GM19324 (cell line): ENCODE measurements at regions not wholly inside any gene's neighbourhood (a gene's known extent, or its start where the extent isn't known, plus 50 kb on each side); places are given as distances from the start of the nearest gene placed in this dataset.
"Not testable (repeated sequence)": the region's sequence is repeated elsewhere in the genome, so short reads cannot be mapped to it uniquely, and the experiment has no call there.

ENCODE experiments used
- ATAC-seq: cut with Tn5 transposase; IDR thresholded peaks from one replicate; pipeline ENCODE4 v1.9.1; 2021; ENCODE audit warnings: mild to moderate bottlenecking, moderate library complexity; ENCODE audit not compliant: unreplicated experiment, low FRiP score

- ATAC-seq = no peak
Measured at GRCh38 chr16:22675745-22676540, 138.0 kb upstream of the HS3ST2 start.

DNA sequence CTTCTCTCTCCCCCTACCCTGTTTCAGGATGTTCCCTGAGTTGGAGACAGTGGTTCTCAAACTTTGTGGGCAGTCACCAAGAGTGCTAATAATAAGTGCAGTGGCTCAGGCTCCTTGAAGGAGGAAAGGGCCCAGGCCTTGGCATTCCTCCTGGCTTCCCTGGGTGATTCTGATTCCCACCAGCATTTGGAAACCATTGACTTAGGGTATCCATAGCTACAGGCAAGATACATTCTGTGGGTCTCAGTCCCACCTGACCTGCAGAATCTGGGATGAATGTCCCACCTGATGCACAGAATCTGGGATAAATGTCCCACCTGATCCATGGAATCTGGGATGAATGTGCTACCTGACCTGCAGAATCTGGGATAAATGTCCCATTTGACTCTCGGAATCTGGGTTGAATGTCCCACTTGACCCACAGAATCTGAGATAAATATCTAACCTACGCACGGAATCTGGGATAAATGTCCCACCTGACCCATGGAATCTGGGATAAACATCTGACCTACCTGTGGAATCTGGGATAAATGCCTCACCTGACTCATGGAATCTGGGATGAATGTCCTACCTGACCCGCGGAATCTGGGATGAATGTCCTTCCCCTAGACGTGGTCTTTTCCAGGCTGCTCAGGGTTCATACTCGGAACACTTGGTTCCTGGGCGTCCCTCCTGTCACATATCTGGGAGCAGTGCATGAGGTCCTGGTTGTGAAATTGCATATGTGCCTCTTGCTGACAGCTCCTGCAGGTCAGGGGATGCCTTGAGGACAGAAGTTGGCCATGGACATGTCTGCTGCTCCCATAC, 136.7 kb upstream of the HS3ST2 start:
- ATAC-seq = no peak

GRCh38 chr16:22678311-22678710, 135.7 kb upstream of the HS3ST2 start:
- no peak for ATAC-seq

- no peak for ATAC-seq
Measured at GRCh38 chr16:22681554-22682291, 132.2 kb upstream of the HS3ST2 start.

GRCh38 chr16:22683258-22683657, 130.7 kb upstream of the HS3ST2 start:
- no peak for ATAC-seq

- ATAC-seq = no peak
Measured at GRCh38 chr16:22683730-22684573, 130.0 kb upstream of the HS3ST2 start.

DNA sequence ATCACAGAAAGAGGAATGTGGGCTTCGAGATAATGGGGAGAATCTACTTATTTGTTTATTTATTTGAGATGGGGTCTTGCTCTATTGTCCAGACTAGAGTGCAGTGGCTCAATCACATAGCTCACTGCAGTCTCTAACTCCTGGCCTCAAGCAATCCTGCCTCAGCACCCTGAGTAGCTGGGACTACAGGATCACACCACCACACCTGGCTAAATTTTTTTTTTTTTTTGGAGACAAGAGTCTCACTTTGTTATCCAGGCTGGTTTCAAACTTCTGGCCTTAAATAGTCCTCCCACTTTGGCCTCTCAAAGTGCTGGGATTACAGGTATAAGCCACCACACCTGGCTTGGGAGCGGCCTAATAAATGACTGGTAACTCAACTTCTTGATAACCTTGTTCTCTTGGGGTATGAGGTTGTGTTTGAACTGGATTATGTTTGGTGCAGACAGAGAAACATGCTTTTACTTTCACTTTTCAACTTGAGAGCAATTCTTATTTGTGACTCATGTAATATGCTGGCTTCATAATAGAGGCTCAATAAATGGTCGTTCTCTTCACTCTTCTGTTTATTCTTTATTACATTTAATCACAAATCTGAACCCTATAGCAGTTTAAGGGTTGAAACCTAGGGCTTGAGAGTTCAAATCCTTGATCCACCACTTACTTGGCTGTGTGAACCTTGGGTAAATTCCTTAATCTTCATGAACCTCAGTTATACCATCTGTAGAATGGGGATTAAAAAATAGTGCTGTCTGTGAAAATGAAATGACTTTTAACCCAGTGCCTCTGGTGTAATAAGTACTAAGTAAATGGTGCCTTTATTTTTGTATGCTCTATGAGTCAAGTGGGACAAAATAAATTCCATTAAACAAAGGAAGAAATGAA, 129.1 kb upstream of the HS3ST2 start:
- no peak for ATAC-seq

GRCh38 chr16:22685459-22685830, 128.5 kb upstream of the HS3ST2 start:
- ATAC-seq = no peak

DNA sequence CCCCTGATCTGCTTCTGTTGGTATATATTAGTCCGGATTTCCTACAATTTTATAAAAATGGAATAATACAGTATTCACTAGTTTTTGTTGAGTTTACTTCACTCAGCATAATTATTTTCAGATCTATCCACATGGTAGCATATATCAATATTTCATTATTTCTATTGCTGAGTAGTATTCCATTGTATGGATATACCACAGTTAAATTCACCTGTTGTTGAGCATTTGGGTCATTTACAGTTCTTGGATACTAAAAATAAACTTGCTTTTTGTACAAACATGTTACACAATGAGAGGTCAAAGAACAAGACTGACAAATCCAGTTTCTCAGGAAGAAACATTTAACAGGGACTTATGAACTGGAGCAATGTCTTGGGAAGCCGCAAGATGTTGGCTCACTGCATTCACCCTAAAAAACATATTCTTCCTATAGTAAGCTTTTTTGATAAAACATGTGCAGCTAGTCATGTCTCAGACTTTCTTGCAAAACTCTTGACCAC, 126.9 kb upstream of the HS3ST2 start:
- ATAC-seq = no peak

- no peak for ATAC-seq
Measured at GRCh38 chr16:22688463-22688862, 125.5 kb upstream of the HS3ST2 start.

DNA sequence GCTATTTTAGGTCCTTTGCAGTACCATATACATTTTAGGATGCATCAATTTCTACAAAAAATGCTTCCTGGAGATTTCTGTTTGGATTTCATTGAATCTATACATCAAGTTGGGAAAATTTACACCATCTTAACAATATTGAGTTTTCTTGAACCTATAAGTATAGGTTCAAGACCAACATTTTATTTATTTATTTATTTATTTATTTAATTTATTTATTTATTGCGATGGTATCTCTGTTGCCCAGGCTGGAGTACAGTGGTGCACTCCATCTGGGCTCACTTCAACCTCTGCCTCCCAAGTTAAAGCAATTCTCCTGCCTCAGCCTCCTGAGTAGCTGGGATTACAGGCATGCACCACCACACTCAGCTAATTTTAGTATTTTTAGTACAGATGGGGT, 125.0 kb upstream of the HS3ST2 start:
- ATAC-seq = no peak

GRCh38 chr16:22691335-22691734, 122.6 kb upstream of the HS3ST2 start:
- ATAC-seq = no peak

- ATAC-seq = no peak
Measured at GRCh38 chr16:22692034-22692433, 121.9 kb upstream of the HS3ST2 start.

DNA sequence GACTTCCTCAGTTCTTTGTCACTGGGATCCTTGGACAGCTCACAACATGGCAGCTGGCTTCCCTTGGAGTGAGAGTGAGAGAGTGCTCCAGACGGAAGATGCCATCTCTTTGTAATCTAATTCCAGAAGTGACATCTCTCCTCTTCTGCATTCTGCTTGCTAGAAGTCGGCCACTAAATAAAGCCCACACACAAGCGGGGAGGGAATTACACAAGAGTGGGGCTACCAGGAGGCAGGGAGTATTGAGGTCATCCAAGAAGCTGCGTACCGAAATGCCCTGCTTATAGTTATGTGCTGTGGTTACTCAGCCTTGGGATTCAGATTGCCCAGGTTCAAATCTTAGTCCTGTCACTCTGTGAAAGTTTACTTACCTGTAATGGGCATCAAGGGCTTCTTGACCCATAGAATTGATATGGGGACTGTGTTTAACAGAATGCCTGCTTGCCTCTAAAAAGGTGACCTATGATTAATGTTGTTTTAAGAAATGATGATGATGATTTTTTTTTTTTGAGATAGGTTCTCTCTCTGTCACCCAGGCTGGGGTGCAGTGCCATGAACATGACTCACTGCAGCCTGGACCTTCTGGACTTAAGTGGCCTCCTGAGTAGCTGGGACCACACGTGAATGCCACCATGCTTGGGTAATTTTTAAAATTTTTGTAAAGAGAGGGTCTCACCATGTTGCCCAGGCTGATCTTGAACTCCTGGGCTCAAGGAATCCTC, 120.9 kb upstream of the HS3ST2 start:
- no peak for ATAC-seq

DNA sequence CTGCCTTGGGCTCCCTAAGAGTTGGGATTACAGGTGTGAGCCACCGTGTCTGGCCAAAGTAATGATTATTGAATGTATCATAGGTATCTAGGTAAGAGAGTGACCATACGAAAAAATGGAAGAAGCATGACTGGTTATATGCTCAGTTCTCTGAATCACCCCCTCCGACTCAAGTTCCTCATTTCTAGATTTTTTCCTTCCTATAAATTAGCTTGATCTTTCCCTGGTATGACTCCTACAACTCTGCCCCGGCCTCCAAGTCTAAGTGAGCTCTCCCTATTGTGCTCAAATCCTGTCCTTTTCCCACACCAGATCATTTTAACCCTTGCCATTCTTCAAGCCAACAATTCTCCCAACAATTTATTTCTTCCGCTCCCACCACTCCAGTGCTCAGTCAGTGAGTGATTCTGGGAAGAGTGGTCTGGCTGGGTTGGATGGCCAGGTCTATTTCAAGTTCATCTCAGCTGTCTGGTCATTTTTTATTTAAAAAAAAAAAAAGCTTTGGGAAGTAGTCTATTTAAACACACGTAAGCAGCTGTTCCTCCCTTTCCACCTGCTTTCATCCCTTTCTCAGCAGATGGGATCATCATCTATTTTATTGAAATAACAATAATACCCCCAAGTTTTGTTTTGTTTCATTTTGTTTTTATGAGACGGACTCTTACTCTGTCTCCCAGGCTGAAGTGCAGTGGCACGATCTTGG, 120.2 kb upstream of the HS3ST2 start:
- ATAC-seq = no peak

DNA sequence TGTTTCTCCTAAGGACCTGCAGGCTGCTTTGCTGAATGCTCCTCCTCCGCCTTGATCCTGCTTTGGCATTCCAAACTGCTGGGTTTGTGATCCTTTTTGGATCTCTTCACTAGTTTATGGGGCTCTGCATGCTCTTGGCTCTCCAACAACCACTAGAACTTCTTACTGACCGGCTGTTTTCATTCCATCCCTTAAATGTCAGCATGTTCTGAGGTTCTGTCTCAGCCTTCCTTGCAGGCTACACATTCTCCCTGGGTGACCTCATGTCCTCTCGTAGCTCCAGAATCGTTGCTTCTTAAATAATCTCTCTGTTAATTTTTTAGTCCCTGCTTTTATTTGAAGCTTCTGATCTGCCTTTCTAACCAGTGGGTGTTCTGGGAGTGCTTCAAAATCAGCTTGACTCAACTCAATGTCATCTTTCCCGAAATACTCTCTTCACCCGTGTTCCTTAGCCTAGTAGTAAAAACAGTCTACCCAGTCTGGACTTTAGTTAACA, 119.0 kb upstream of the HS3ST2 start:
- ATAC-seq = no peak

DNA sequence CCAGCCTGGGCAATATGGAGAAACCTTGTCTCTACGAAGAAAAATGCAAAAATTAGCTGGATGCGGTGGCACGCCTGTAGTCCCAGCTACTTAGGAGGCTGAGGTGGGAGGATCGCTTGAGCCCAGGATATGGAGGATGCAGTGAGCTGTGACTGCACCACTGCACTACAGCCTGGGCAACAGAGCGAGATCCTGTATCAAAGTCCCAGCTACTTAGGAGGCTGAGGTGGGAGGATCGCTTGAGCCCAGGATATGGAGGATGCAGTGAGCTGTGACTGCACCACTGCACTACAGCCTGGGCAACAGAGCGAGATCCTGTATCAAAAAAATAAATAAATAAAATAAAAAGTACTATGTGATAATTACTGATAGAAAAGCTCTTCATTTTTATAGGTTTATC, 118.2 kb upstream of the HS3ST2 start:
- not testable (repeated sequence) for ATAC-seq

DNA sequence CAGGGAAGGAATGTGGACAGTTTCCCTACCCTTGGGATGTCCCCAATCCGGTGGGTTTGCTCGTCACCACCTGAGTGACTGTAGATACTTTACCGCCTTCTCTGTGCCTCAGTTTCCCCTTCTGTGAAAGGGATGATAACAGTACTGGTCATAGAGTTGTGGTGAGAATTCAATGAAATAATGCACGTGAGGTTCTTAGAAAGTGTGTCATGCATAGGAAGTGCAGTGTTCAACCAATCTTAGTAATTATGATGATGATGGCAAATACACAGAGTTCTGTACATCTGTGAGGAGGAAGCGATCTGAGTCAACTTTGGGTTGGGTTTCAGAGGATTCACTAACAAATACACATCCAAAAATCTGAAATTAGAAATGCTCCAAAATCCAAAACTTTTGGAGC, 114.6 kb upstream of the HS3ST2 start:
- no peak for ATAC-seq
